ENCODE measurements at regions not wholly inside any gene's neighbourhood (a gene's known extent, or its start where the extent isn't known, plus 50 kb on each side); places are given as distances from the start of the nearest gene placed in this dataset.

GRCh38 chr12:60078026-60078425 is 482.2 kb downstream of the SLC16A7 start:
- WGBS (ENCODE audit: insufficient coverage, low lambda C conversion rate): 93% methylated on average over 3 of the region's 3 CpGs
- no peaks in the 10 kb centered on the region for H3K9me3 ChIP-seq (ENCODE audit: control insufficient read depth, low read depth, low read length)
- DNase-seq: no peak
- H3K4me3 ChIP-seq (ENCODE audit: low read length): no peak overlapping the region
- no peaks in the 10 kb centered on the region for H3K4me1 ChIP-seq (ENCODE audit: control insufficient read depth, insufficient read depth, low read length)
- no peak overlapping the region for H3K27ac ChIP-seq (ENCODE audit: low read length)
- no peaks in the 10 kb centered on the region for H3K27me3 ChIP-seq (ENCODE audit: control insufficient read depth, insufficient read depth, low read length)
- H3K36me3 ChIP-seq (ENCODE audit: control insufficient read depth, insufficient read depth, low read length): no peaks in the 10 kb centered on the region

GRCh38 chr12:60093428-60093827 is 497.6 kb downstream of the SLC16A7 start:
- Histone ChIP-seq H3K27ac (ENCODE audit: low read length) (no peak overlapping the region), H3K4me3 (ENCODE audit: low read length) (no peak overlapping the region), H3K27me3 (ENCODE audit: control insufficient read depth, insufficient read depth, low read length) (no peaks in the 10 kb centered on the region), H3K4me1 (ENCODE audit: control insufficient read depth, insufficient read depth, low read length) (no peaks in the 10 kb centered on the region), H3K36me3 (ENCODE audit: control insufficient read depth, insufficient read depth, low read length) (no peaks in the 10 kb centered on the region), H3K9me3 (ENCODE audit: control insufficient read depth, low read depth, low read length) (no peaks in the 10 kb centered on the region)
- DNase-seq: no peak

- no peaks in the 10 kb centered on the region for H3K4me1 ChIP-seq (ENCODE audit: control insufficient read depth, insufficient read depth, low read length)
- H3K4me3 ChIP-seq (ENCODE audit: low read length): no peak overlapping the region
- no peaks in the 10 kb centered on the region for H3K27me3 ChIP-seq (ENCODE audit: control insufficient read depth, insufficient read depth, low read length)
- no peaks in the 10 kb centered on the region for H3K36me3 ChIP-seq (ENCODE audit: control insufficient read depth, insufficient read depth, low read length)
- no peak overlapping the region for H3K27ac ChIP-seq (ENCODE audit: low read length)
- H3K9me3 ChIP-seq (ENCODE audit: control insufficient read depth, low read depth, low read length): no peaks in the 10 kb centered on the region
- DNase-seq: no peak
- WGBS (ENCODE audit: insufficient coverage, low lambda C conversion rate): no CpG with 5 or more reads among the region's 1 CpG
Measured at GRCh38 chr12:60094436-60094835, 498.6 kb downstream of the SLC16A7 start.

- Histone ChIP-seq H3K4me1 (ENCODE audit: control insufficient read depth, insufficient read depth, low read length) (no peaks in the 10 kb centered on the region), H3K36me3 (ENCODE audit: control insufficient read depth, insufficient read depth, low read length) (no peaks in the 10 kb centered on the region), H3K27me3 (ENCODE audit: control insufficient read depth, insufficient read depth, low read length) (no peaks in the 10 kb centered on the region), H3K4me3 (ENCODE audit: low read length) (no peak overlapping the region), H3K9me3 (ENCODE audit: control insufficient read depth, low read depth, low read length) (no peaks in the 10 kb centered on the region), H3K27ac (ENCODE audit: low read length) (no peak overlapping the region)
- 100% methylated on average over 4 of the region's 4 CpGs for WGBS (ENCODE audit: insufficient coverage, low lambda C conversion rate)
- DNase-seq: no peak
Measured at GRCh38 chr12:60096727-60097126, 500.9 kb downstream of the SLC16A7 start.

- Histone ChIP-seq H3K27ac (ENCODE audit: low read length) (no peak overlapping the region), H3K9me3 (ENCODE audit: control insufficient read depth, low read depth, low read length) (no peaks in the 10 kb centered on the region), H3K4me3 (ENCODE audit: low read length) (no peak overlapping the region), H3K27me3 (ENCODE audit: control insufficient read depth, insufficient read depth, low read length) (no peaks in the 10 kb centered on the region), H3K4me1 (ENCODE audit: control insufficient read depth, insufficient read depth, low read length) (no peaks in the 10 kb centered on the region), H3K36me3 (ENCODE audit: control insufficient read depth, insufficient read depth, low read length) (no peaks in the 10 kb centered on the region)
- no CpG with 5 or more reads among the region's 1 CpG for WGBS (ENCODE audit: insufficient coverage, low lambda C conversion rate)
- no peak for DNase-seq
Measured at GRCh38 chr12:60100160-60100559, 504.3 kb downstream of the SLC16A7 start.

- Histone ChIP-seq H3K36me3 (ENCODE audit: control insufficient read depth, insufficient read depth, low read length) (no peaks in the 10 kb centered on the region), H3K27me3 (ENCODE audit: control insufficient read depth, insufficient read depth, low read length) (no peaks in the 10 kb centered on the region), H3K4me1 (ENCODE audit: control insufficient read depth, insufficient read depth, low read length) (no peaks in the 10 kb centered on the region), H3K9me3 (ENCODE audit: control insufficient read depth, low read depth, low read length) (no peaks in the 10 kb centered on the region), H3K4me3 (ENCODE audit: low read length) (no peak overlapping the region), H3K27ac (ENCODE audit: low read length) (no peak overlapping the region)
- no CpG with 5 or more reads among the region's 1 CpG for WGBS (ENCODE audit: insufficient coverage, low lambda C conversion rate)
- DNase-seq: no peak
Measured at GRCh38 chr12:60100852-60101251, 505.0 kb downstream of the SLC16A7 start.

- Histone ChIP-seq H3K4me3 (ENCODE audit: low read length) (no peak overlapping the region), H3K36me3 (ENCODE audit: control insufficient read depth, insufficient read depth, low read length) (no peaks in the 10 kb centered on the region), H3K27me3 (ENCODE audit: control insufficient read depth, insufficient read depth, low read length) (no peaks in the 10 kb centered on the region), H3K9me3 (ENCODE audit: control insufficient read depth, low read depth, low read length) (no peaks in the 10 kb centered on the region), H3K4me1 (ENCODE audit: control insufficient read depth, insufficient read depth, low read length) (no peaks in the 10 kb centered on the region), H3K27ac (ENCODE audit: low read length) (no peak overlapping the region)
- no peak for DNase-seq
Measured at GRCh38 chr12:60101715-60102114, 505.9 kb downstream of the SLC16A7 start.

- Histone ChIP-seq H3K27me3 (ENCODE audit: control insufficient read depth, insufficient read depth, low read length) (no peaks in the 10 kb centered on the region), H3K4me3 (ENCODE audit: low read length) (no peak overlapping the region), H3K4me1 (ENCODE audit: control insufficient read depth, insufficient read depth, low read length) (no peaks in the 10 kb centered on the region), H3K9me3 (ENCODE audit: control insufficient read depth, low read depth, low read length) (no peaks in the 10 kb centered on the region), H3K27ac (ENCODE audit: low read length) (no peak overlapping the region), H3K36me3 (ENCODE audit: control insufficient read depth, insufficient read depth, low read length) (no peaks in the 10 kb centered on the region)
- no CpG with 5 or more reads among the region's 1 CpG for WGBS (ENCODE audit: insufficient coverage, low lambda C conversion rate)
- DNase-seq: no peak
Measured at GRCh38 chr12:60106214-60106613, 510.4 kb downstream of the SLC16A7 start.

GRCh38 chr12:60107992-60108391 is 512.2 kb downstream of the SLC16A7 start:
- no peak for DNase-seq
- Histone ChIP-seq H3K27ac (ENCODE audit: low read length) (no peak overlapping the region), H3K4me1 (ENCODE audit: control insufficient read depth, insufficient read depth, low read length) (no peaks in the 10 kb centered on the region), H3K4me3 (ENCODE audit: low read length) (no peak overlapping the region), H3K36me3 (ENCODE audit: control insufficient read depth, insufficient read depth, low read length) (no peaks in the 10 kb centered on the region), H3K27me3 (ENCODE audit: control insufficient read depth, insufficient read depth, low read length) (no peaks in the 10 kb centered on the region), H3K9me3 (ENCODE audit: control insufficient read depth, low read depth, low read length) (no peaks in the 10 kb centered on the region)

- no peaks in the 10 kb centered on the region for H3K27me3 ChIP-seq (ENCODE audit: control insufficient read depth, insufficient read depth, low read length)
- H3K27ac ChIP-seq (ENCODE audit: low read length): no peak overlapping the region
- no peak overlapping the region for H3K4me3 ChIP-seq (ENCODE audit: low read length)
- H3K4me1 ChIP-seq (ENCODE audit: control insufficient read depth, insufficient read depth, low read length): no peaks in the 10 kb centered on the region
- H3K36me3 ChIP-seq (ENCODE audit: control insufficient read depth, insufficient read depth, low read length): no peaks in the 10 kb centered on the region
- 100% methylated on average over 1 of the region's 2 CpGs for WGBS (ENCODE audit: insufficient coverage, low lambda C conversion rate)
- no peaks in the 10 kb centered on the region for H3K9me3 ChIP-seq (ENCODE audit: control insufficient read depth, low read depth, low read length)
- no peak for DNase-seq
Measured at GRCh38 chr12:60112063-60112462, 516.2 kb downstream of the SLC16A7 start.

- Histone ChIP-seq H3K9me3 (ENCODE audit: control insufficient read depth, low read depth, low read length) (no peaks in the 10 kb centered on the region), H3K27me3 (ENCODE audit: control insufficient read depth, insufficient read depth, low read length) (no peaks in the 10 kb centered on the region), H3K4me1 (ENCODE audit: control insufficient read depth, insufficient read depth, low read length) (no peaks in the 10 kb centered on the region), H3K27ac (ENCODE audit: low read length) (no peak overlapping the region), H3K36me3 (ENCODE audit: control insufficient read depth, insufficient read depth, low read length) (no peaks in the 10 kb centered on the region), H3K4me3 (ENCODE audit: low read length) (no peak overlapping the region)
- no peak for DNase-seq
- no CpG with 5 or more reads among the region's 1 CpG for WGBS (ENCODE audit: insufficient coverage, low lambda C conversion rate)
Measured at GRCh38 chr12:60112763-60113162, 516.9 kb downstream of the SLC16A7 start.
